SK-N-MC (cell line): ENCODE measurements at regions not wholly inside any gene's neighbourhood (a gene's known extent, or its start where the extent isn't known, plus 50 kb on each side); places are given as distances from the start of the nearest gene placed in this dataset.

Experiments
- DNase-seq: peaks from one replicate; pipeline ENCODE4 v3.0.0-alpha.2; 2011; ENCODE audit warnings: low read depth, low spot score
- H3K27ac ChIP-seq: fragments of 200-600 bp; sonication (generic); 2 replicates; pipeline ENCODE4 v1.5.1; 2016; ENCODE audit warnings: mixed run types
- H3K36me3 ChIP-seq: fragments of 200-600 bp; sonication (generic); 2 replicates; pipeline ENCODE4 v1.6.1; 2017; ENCODE audit warnings: antibody characterized with exemption, low read length, mixed read lengths; ENCODE audit not compliant: insufficient read depth
- H3K4me3 ChIP-seq: fragments of 200-600 bp; sonication (generic); 2 replicates; pipeline ENCODE4 v1.5.1; 2016
- H3K9ac ChIP-seq: fragments of 200-600 bp; sonication (generic); 2 replicates; pipeline ENCODE4 v1.8.0; 2017; ENCODE audit warnings: mixed run types, mixed read lengths; ENCODE audit not compliant: insufficient read length
- H3K9me3 ChIP-seq: fragments of 200-600 bp; sonication (generic); 2 replicates; pipeline ENCODE4 v1.6.1; 2017; ENCODE audit warnings: low read depth, mild to moderate bottlenecking, antibody characterized with exemption, low read length, moderate library complexity, mixed read lengths
- EZH2 ChIP-seq: fragments of 200-600 bp; sonication (generic); IDR thresholded peaks from one replicate; pipeline ENCODE4 v1.6.1; 2017; ENCODE audit warnings: antibody characterized with exemption
- FOXP2 ChIP-seq: optimal IDR thresholded peaks from 2 replicates; pipeline ENCODE3; 2011; ENCODE audit warnings: mild to moderate bottlenecking, moderate library complexity; ENCODE audit not compliant: insufficient read depth; ENCODE audit errors: extremely low read length, control extremely low read depth
- POLR2AphosphoS5 ChIP-seq: IDR thresholded peaks from 2 replicates; pipeline ENCODE4 v1.6.1; 2012; ENCODE audit warnings: mild to moderate bottlenecking, low read depth, low read length, borderline replicate concordance

DNA sequence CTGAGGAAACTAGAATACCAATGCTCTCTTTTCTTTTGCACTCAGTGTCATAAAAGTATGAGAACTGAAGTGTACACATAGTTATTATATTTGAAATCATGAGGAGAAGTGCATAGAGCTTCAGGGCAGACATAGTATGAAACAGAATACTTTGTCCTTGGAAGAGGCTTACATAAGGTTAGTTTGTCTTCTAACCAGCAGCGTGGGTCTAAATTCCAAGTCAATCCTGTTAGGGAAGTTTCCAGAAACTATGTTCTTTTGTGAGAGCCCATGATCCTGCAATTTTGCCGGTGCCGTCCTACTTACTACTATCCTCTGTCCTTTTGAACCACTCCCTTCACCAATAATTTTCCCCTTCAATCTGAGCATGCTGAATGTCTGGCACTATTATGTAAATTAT is 156.2 kb downstream of the PABPC4L start:
- TF ChIP-seq EZH2: no peak
- Histone ChIP-seq H3K36me3 (no peaks in the 10 kb centered on the region), H3K4me3 (no peak overlapping the region)

GRCh38 chr4:134043266-134043665 is 158.3 kb downstream of the PABPC4L start:
- DNase-seq: no peak
- H3K36me3 ChIP-seq: no peaks in the 10 kb centered on the region
- H3K9ac ChIP-seq: no peak overlapping the region
- no peaks in the 10 kb centered on the region for H3K9me3 ChIP-seq
- no peak overlapping the region for H3K27ac ChIP-seq
- TF ChIP-seq POLR2AphosphoS5: no peak
- TF ChIP-seq FOXP2: no peak
- no peak for TF ChIP-seq EZH2
- no peak overlapping the region for H3K4me3 ChIP-seq

More for the DNA sequence above, 156.2 kb downstream of the PABPC4L start:
- no peak for DNase-seq
- Histone ChIP-seq H3K9me3 (no peaks in the 10 kb centered on the region), H3K27ac (no peak overlapping the region), H3K9ac (no peak overlapping the region)

GRCh38 chr4:134028421-134028820 is 173.2 kb downstream of the PABPC4L start:
- no peaks in the 10 kb centered on the region for H3K9me3 ChIP-seq
- H3K4me3 ChIP-seq: no peak overlapping the region
- TF ChIP-seq FOXP2: no peak
- TF ChIP-seq POLR2AphosphoS5: no peak
- TF ChIP-seq EZH2: no peak
- H3K27ac ChIP-seq: no peak overlapping the region
- no peaks in the 10 kb centered on the region for H3K36me3 ChIP-seq
- DNase-seq: no peak
- H3K9ac ChIP-seq: no peak overlapping the region

DNA sequence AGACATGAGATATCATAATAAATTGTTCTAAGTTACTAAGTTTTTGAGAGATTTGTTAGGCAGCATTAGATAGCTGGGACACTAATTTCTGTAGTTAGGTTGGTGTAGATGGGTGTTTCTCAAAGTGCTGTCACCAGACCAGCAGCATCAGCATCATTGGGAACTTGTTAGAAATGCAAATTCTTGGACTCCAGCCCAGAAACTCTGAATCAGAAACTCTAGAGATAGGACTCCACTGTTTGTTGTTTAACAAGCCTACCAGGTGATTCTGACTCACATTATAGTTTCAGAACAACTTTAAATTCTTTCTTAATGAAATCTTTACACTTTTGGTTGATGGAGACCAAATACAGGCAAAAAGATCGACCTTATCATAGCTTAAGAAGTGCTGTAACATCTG is 173.7 kb downstream of the PABPC4L start:
- no peak for DNase-seq
- Histone ChIP-seq H3K9me3 (no peaks in the 10 kb centered on the region), H3K9ac (no peak overlapping the region), H3K4me3 (no peak overlapping the region), H3K36me3 (no peaks in the 10 kb centered on the region), H3K27ac (no peak overlapping the region)
- TF ChIP-seq POLR2AphosphoS5 (no peak), FOXP2 (no peak), EZH2 (no peak)

DNA sequence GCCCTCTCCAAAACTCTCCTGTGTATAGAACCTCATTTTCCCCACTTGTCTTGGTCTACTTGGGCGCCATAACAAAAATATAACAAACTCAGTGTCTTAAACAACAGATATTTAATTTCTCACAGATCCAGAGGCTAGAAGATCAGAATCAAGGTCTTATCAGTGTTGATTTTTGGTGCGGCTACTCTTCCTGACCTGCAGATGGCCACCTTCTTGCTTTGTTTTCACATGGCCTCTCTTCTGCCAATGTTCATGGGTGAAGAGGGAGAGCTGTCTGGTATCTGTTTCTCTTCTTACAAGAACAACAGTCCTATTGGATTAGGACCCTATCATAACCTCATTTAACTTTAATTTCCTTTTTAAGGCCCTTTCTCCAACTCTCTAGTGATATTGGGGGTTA is 177.3 kb downstream of the PABPC4L start:
- H3K9ac ChIP-seq: no peak overlapping the region
- no peaks in the 10 kb centered on the region for H3K36me3 ChIP-seq
- no peaks in the 10 kb centered on the region for H3K9me3 ChIP-seq
- no peak overlapping the region for H3K4me3 ChIP-seq
- H3K27ac ChIP-seq: no peak overlapping the region
- TF ChIP-seq EZH2 (no peak), FOXP2 (no peak), POLR2AphosphoS5 (no peak)
- no peak for DNase-seq

DNA sequence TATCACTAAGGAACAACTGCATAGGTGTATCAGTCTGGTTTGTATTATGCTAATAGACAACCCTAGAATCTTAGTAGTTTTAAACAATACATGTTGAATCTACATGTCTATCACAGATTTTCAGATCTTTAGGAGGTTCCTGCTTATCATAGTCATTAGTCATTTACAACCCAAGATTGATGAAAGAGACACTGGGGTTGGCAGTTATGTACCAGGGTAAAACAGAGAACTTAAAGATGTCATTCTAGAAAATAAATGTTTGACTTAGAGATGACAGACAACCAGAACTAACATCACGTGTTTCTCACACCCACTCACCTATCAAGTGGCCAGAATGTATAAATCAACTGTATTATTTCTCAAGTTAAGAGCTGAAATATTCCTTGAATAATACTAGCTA is 181.9 kb downstream of the PABPC4L start:
- TF ChIP-seq EZH2: no peak
- no peak for TF ChIP-seq POLR2AphosphoS5
- TF ChIP-seq FOXP2: no peak
- DNase-seq: no peak
- Histone ChIP-seq H3K36me3 (no peaks in the 10 kb centered on the region), H3K9me3 (no peaks in the 10 kb centered on the region), H3K27ac (no peak overlapping the region), H3K9ac (no peak overlapping the region), H3K4me3 (no peak overlapping the region)

DNA sequence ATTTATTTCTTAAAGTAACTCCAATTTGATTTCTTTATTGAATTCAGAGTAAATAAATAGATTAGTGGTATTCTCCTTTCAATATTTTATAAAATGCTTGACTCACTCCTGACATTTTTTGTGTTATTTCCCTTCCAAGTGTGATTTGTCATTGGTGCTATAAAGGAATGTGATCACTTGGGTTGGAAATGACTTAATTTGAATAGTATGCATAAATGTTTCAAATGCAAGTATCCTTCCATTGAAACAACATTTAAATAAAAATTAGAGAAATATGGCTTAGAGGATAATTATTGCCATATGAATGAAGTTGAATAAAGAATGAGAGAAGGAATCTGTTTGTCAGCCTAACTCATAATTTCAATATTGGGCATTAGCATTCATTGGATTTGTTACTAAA is 182.7 kb downstream of the PABPC4L start:
- Histone ChIP-seq H3K4me3 (no peak overlapping the region), H3K27ac (no peak overlapping the region), H3K9ac (no peak overlapping the region), H3K36me3 (no peaks in the 10 kb centered on the region), H3K9me3 (no peaks in the 10 kb centered on the region)
- DNase-seq: no peak
- TF ChIP-seq FOXP2 (no peak), POLR2AphosphoS5 (no peak), EZH2 (no peak)

GRCh38 chr4:134001057-134001456 is 200.5 kb downstream of the PABPC4L start:
- no peak for TF ChIP-seq EZH2
- TF ChIP-seq POLR2AphosphoS5: no peak
- no peak for TF ChIP-seq FOXP2
- Histone ChIP-seq H3K4me3 (no peak overlapping the region), H3K9ac (no peak overlapping the region), H3K9me3 (no peaks in the 10 kb centered on the region), H3K36me3 (no peaks in the 10 kb centered on the region), H3K27ac (no peak overlapping the region)
- DNase-seq: no peak

- TF ChIP-seq FOXP2: no peak
- TF ChIP-seq EZH2: no peak
- no peak for TF ChIP-seq POLR2AphosphoS5
These were observed 204.2 kb downstream of the PABPC4L start for GRCh38 chr4:133997436-133997835.

DNA sequence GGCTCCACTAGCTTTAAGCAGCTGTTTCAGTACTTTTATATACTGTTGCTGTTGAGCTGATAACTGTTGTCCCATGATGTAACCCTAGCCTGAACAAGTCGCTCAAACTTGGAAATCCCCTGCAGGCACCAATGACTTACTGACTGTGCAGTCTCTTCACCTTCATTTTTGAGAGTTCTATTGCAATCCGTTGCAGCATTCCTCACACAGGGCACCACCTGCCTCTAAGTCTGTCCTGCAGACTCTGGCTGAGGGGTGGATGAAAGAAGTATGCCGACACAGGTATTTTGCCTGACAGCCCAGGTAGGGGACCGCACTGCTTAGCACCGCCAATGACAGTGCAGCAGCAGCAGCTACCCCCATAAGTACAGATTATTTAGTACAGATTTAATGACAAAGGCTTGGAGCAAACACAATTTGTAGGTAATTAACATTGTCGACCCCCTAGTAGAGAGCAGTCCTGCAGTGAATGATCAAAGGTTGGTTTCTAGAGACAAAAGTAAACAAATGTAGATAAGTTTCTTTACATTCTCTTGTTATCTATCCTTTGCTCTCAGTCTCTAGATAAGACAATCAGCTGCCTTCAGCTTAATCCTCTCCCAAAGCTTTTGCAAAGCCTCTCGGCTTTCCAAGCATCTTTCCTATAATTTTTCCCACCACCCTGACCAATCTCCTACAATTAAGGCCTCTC is 205.0 kb downstream of the PABPC4L start:
- H3K27ac ChIP-seq: no peak overlapping the region
- H3K9me3 ChIP-seq: no peaks in the 10 kb centered on the region
- TF ChIP-seq FOXP2: no peak
- no peak for TF ChIP-seq POLR2AphosphoS5
- no peak for TF ChIP-seq EZH2
- no peak overlapping the region for H3K9ac ChIP-seq
- DNase-seq: no peak
- no peaks in the 10 kb centered on the region for H3K36me3 ChIP-seq
- no peak overlapping the region for H3K4me3 ChIP-seq

More at GRCh38 chr4:133997436-133997835, 204.2 kb downstream of the PABPC4L start:
- Histone ChIP-seq H3K36me3 (no peaks in the 10 kb centered on the region), H3K27ac (no peak overlapping the region), H3K9ac (no peak overlapping the region), H3K9me3 (no peaks in the 10 kb centered on the region), H3K4me3 (no peak overlapping the region)
- DNase-seq: no peak
